GM23338 (cell line): ENCODE measurements at regions not wholly inside any gene's neighbourhood (a gene's known extent, or its start where the extent isn't known, plus 50 kb on each side); places are given as distances from the start of the nearest gene placed in this dataset.

Experiments used
- ATAC-seq: fragments of 200-7000 bp; cut with Tn5 transposase; 3 replicates; pipeline ENCODE4 v1.9.1; 2020
- DNase-seq: peaks from one replicate; pipeline ENCODE4 v3.0.0-alpha.2; 2015; ENCODE audit warnings: low spot score
- H2AFZ ChIP-seq: fragments of 200-600 bp; sonication (generic); 2 replicates; pipeline ENCODE4 v1.8.0; 2016; ENCODE audit warnings: antibody characterized with exemption, mild to moderate bottlenecking, moderate library complexity
- H3F3A ChIP-seq: fragments of 200-600 bp; sonication (generic); replicated peaks from 2 replicates; pipeline ENCODE4 v1.8.0; 2017; ENCODE audit warnings: antibody characterized with exemption, mixed run types, low read depth
- H3K27ac ChIP-seq: fragments of 200-600 bp; sonication (generic); 2 replicates; pipeline ENCODE4 v1.6.1; 2016; ENCODE audit warnings: low read depth
- H3K27me3 ChIP-seq: fragments of 200-600 bp; sonication (generic); 2 replicates; pipeline ENCODE4 v1.8.0; 2016; ENCODE audit warnings: mild to moderate bottlenecking, mixed run types, moderate library complexity; ENCODE audit not compliant: insufficient read depth
- H3K36me3 ChIP-seq: fragments of 200-600 bp; sonication (generic); 2 replicates; pipeline ENCODE4 v1.8.0; 2016; ENCODE audit warnings: mild to moderate bottlenecking; ENCODE audit not compliant: insufficient read depth
- H3K4me1 ChIP-seq: fragments of 200-600 bp; sonication (generic); 2 replicates; pipeline ENCODE4 v1.8.0; 2016; ENCODE audit warnings: mild to moderate bottlenecking, moderate library complexity; ENCODE audit not compliant: insufficient read depth
- H3K4me2 ChIP-seq: fragments of 200-600 bp; sonication (generic); 2 replicates; pipeline ENCODE4 v1.7.1; 2017; ENCODE audit warnings: mixed run types
- H3K4me3 ChIP-seq: fragments of 200-600 bp; sonication (generic); 2 replicates; pipeline ENCODE4 v1.6.1; 2016; ENCODE audit warnings: mixed run types
- H3K79me2 ChIP-seq: fragments of 200-600 bp; sonication (generic); replicated peaks from 2 replicates; pipeline ENCODE4 v1.8.0; 2017; ENCODE audit warnings: mild to moderate bottlenecking; ENCODE audit not compliant: insufficient read depth
- H3K9me2 ChIP-seq: fragments of 200-600 bp; sonication (generic); 2 replicates; pipeline ENCODE4 v1.8.0; 2017; ENCODE audit not compliant: insufficient read depth
- H4K20me1 ChIP-seq: fragments of 200-600 bp; sonication (generic); replicated peaks from 2 replicates; pipeline ENCODE4 v1.8.0; 2017; ENCODE audit warnings: mild to moderate bottlenecking; ENCODE audit not compliant: insufficient read depth
- H3K27ac Mint-ChIP-seq: 2 replicates; pipeline ENCODE4 v1.8.0; 2020; ENCODE audit warnings: inconsistent platforms, mild to moderate bottlenecking, moderate library complexity, mixed read lengths
- H3K27me3 Mint-ChIP-seq: 3 replicates; pipeline ENCODE4 v1.8.0; 2022; ENCODE audit warnings: low read depth, mild to moderate bottlenecking, moderate library complexity, mixed read lengths, inconsistent platforms; ENCODE audit not compliant: insufficient read depth, poor library complexity
- H3K36me3 Mint-ChIP-seq: 3 replicates; pipeline ENCODE4 v1.8.0; 2021; ENCODE audit warnings: low read depth, mild to moderate bottlenecking, inconsistent platforms, moderate library complexity, mixed read lengths
- H3K4me1 Mint-ChIP-seq: 3 replicates; pipeline ENCODE4 v1.8.0; 2020; ENCODE audit warnings: mild to moderate bottlenecking, inconsistent platforms, mixed read lengths
- H3K4me3 Mint-ChIP-seq: 3 replicates; pipeline ENCODE4 v1.8.0; 2021; ENCODE audit warnings: moderate library complexity, mild to moderate bottlenecking, inconsistent platforms, mixed read lengths
- H3K9me3 Mint-ChIP-seq: 3 replicates; pipeline ENCODE4 v1.8.0; 2020; ENCODE audit warnings: moderate library complexity, mild to moderate bottlenecking, inconsistent platforms, mixed read lengths
- CREB1 ChIP-seq: fragments of 250-450 bp; sonication (Bioruptor Pico); IDR thresholded peaks from 2 replicates; pipeline ENCODE4 v1.5.0; 2020; ENCODE audit warnings: low read depth, mild to moderate bottlenecking, moderate library complexity
- EZH2 ChIP-seq: fragments of 200-600 bp; sonication (generic); IDR thresholded peaks from one replicate; pipeline ENCODE4 v1.8.0; 2017; ENCODE audit warnings: antibody characterized with exemption, mild to moderate bottlenecking, low read depth; ENCODE audit not compliant: unreplicated experiment
- EZH2phosphoT487 ChIP-seq: fragments of 200-600 bp; sonication (generic); IDR thresholded peaks from one replicate; pipeline ENCODE4 v1.8.1; 2018; ENCODE audit warnings: antibody characterized with exemption; ENCODE audit not compliant: unreplicated experiment
- JUNB ChIP-seq: IDR thresholded peaks from one replicate; pipeline ENCODE4 v1.6.1; 2016; ENCODE audit warnings: antibody characterized with exemption; ENCODE audit not compliant: unreplicated experiment
- NANOG ChIP-seq: IDR thresholded peaks from 2 replicates; pipeline ENCODE4 v1.6.1; 2016; ENCODE audit warnings: antibody characterized with exemption, borderline replicate concordance
- POLR2AphosphoS5 ChIP-seq: IDR thresholded peaks from 2 replicates; pipeline ENCODE4 v1.6.1; 2016; ENCODE audit warnings: antibody characterized with exemption, low read depth
- STAT1 ChIP-seq: IDR thresholded peaks from one replicate; pipeline ENCODE4 v1.6.1; 2016; ENCODE audit warnings: antibody characterized with exemption; ENCODE audit not compliant: unreplicated experiment
- ZNF331 ChIP-seq: fragments of 250-450 bp; sonication (Bioruptor Pico); IDR thresholded peaks from 2 replicates; pipeline ENCODE4 v1.5.0; 2020; ENCODE audit warnings: low read depth, mild to moderate bottlenecking, moderate library complexity
- TF ChIP-seq, protein P1 (sequence below), 2 experiments: fragments of 200-600 bp in 1 of 2; sonication (generic) in 1 of 2; conservative IDR thresholded peaks; 2 replicates each; pipeline versions ENCODE4 v1.5.1 to v1.6.1; 2016 to 2017; ENCODE audit warnings: antibody characterized with exemption in 2 of 2, low read depth in 2 of 2, mild to moderate bottlenecking in 2 of 2, moderate library complexity in 1 of 2
- TF ChIP-seq, protein P2 (sequence below): IDR thresholded peaks from 2 replicates; pipeline ENCODE4 v1.6.1; 2016; ENCODE audit warnings: antibody characterized with exemption

DNA sequence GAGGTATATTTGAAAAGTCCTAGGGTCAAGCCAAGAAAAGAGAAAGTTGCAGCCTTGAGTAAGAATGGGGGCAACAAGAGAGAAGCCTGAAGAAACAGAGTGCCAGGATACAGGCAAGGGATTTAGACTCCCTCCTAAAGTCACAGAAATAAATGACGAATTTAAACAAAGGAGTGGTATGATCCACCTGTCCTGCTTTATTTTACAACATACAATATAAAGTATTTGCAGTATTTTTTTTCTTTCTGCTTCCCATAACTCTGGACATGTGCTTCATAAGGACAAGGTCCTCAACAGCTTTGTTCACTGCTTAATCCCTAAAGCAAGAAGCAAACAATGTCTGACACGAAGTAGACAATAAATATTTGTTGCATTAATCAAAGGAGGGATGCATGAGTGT is 57.4 kb downstream of the IFNG start:
- Histone ChIP-seq H3K4me2 (no peak overlapping the region), H3K36me3 (no peaks in the 10 kb centered on the region), H2AFZ (no peak overlapping the region), H3F3A (no peaks in the 10 kb centered on the region), H3K4me1 (no peaks in the 10 kb centered on the region), H3K27me3 (no peaks in the 10 kb centered on the region), H3K9me2 (0 out of 2 replicates have a peak, but pooled peaks cover 3% of the 10 kb centered on the region), H3K4me3 (no peak overlapping the region), H3K79me2 (no peaks in the 10 kb centered on the region), H4K20me1 (no peaks in the 10 kb centered on the region), H3K27ac (no peak overlapping the region)
- Mint-ChIP-seq H3K27me3 (no peaks in the 10 kb centered on the region), H3K9me3 (no peaks in the 10 kb centered on the region), H3K4me1 (peaks cover 11% of the 10 kb centered on the region), H3K27ac (no peak overlapping the region), H3K4me3 (no peak overlapping the region), H3K36me3 (no peaks in the 10 kb centered on the region)
- DNase-seq (no peak), ATAC-seq (no peak)
- no peak for TF ChIP-seq JUNB
- no peak for TF ChIP-seq EZH2phosphoT487
- TF ChIP-seq, protein P1, sequence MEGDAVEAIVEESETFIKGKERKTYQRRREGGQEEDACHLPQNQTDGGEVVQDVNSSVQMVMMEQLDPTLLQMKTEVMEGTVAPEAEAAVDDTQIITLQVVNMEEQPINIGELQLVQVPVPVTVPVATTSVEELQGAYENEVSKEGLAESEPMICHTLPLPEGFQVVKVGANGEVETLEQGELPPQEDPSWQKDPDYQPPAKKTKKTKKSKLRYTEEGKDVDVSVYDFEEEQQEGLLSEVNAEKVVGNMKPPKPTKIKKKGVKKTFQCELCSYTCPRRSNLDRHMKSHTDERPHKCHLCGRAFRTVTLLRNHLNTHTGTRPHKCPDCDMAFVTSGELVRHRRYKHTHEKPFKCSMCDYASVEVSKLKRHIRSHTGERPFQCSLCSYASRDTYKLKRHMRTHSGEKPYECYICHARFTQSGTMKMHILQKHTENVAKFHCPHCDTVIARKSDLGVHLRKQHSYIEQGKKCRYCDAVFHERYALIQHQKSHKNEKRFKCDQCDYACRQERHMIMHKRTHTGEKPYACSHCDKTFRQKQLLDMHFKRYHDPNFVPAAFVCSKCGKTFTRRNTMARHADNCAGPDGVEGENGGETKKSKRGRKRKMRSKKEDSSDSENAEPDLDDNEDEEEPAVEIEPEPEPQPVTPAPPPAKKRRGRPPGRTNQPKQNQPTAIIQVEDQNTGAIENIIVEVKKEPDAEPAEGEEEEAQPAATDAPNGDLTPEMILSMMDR (conservative IDR thresholded peaks at IDR 0.05; ENCODE audit: low read depth in 2 of 2), result no peak

GRCh38 chr12:68100241-68100640 is 59.3 kb downstream of the IFNG start:
- H3K27ac Mint-ChIP-seq, result no peak overlapping the region
- Histone ChIP-seq H3K4me3 (no peak overlapping the region), H3K79me2 (no peaks in the 10 kb centered on the region), H3K27me3 (no peaks in the 10 kb centered on the region), H3K4me1 (no peaks in the 10 kb centered on the region), H2AFZ (no peak overlapping the region), H3F3A (no peaks in the 10 kb centered on the region), H3K36me3 (no peaks in the 10 kb centered on the region), H4K20me1 (no peaks in the 10 kb centered on the region), H3K27ac (no peak overlapping the region), H3K4me2 (no peak overlapping the region), H3K9me2 (0 out of 2 replicates have a peak, but pooled peaks cover 3% of the 10 kb centered on the region)
- H3K36me3 Mint-ChIP-seq, result no peaks in the 10 kb centered on the region
- H3K9me3 Mint-ChIP-seq, result no peaks in the 10 kb centered on the region
- ATAC-seq (no peak), DNase-seq (no peak)
- H3K4me1 Mint-ChIP-seq, result peaks cover 11% of the 10 kb centered on the region
- no peak overlapping the region for H3K4me3 Mint-ChIP-seq
- no peak for TF ChIP-seq CREB1 (CRISPR knock-in tag)
- no peak for TF ChIP-seq ZNF331 (CRISPR knock-in tag)
- no peak for TF ChIP-seq POLR2AphosphoS5
- TF ChIP-seq NANOG, result no peak
- TF ChIP-seq, protein P2, sequence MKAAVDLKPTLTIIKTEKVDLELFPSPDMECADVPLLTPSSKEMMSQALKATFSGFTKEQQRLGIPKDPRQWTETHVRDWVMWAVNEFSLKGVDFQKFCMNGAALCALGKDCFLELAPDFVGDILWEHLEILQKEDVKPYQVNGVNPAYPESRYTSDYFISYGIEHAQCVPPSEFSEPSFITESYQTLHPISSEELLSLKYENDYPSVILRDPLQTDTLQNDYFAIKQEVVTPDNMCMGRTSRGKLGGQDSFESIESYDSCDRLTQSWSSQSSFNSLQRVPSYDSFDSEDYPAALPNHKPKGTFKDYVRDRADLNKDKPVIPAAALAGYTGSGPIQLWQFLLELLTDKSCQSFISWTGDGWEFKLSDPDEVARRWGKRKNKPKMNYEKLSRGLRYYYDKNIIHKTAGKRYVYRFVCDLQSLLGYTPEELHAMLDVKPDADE, result no peak
- TF ChIP-seq STAT1, result no peak
- TF ChIP-seq EZH2, result no peak
- H3K27me3 Mint-ChIP-seq, result no peaks in the 10 kb centered on the region
